T-helper 17 cell (primary cell): ENCODE measurements at regions not wholly inside any gene's neighbourhood (a gene's known extent, or its start where the extent isn't known, plus 50 kb on each side); places are given as distances from the start of the nearest gene placed in this dataset.
"Not testable (repeated sequence)": the region's sequence is repeated elsewhere in the genome, so short reads cannot be mapped to it uniquely, and the experiment has no call there.

Source experiments
- ATAC-seq: fragments of 150-1000 bp; cut with Tn5 transposase; 2 replicates; pipeline ENCODE4 v1.10.0; 2021; ENCODE audit warnings: mild to moderate bottlenecking, moderate library complexity
- DNase-seq, 3 donors: peaks; one replicate each; pipeline versions ENCODE4 v3.0.0 to v3.0.0-alpha.2; 2020 to 2021
- H3K9me3 ChIP-seq: one replicate; pipeline ENCODE4 v1.7.0; 2013; ENCODE audit warnings: low read length, mild to moderate bottlenecking; ENCODE audit not compliant: control insufficient read depth, poor library complexity, severe bottlenecking
- H3K27ac Mint-ChIP-seq: one replicate; pipeline ENCODE4 v1.8.0; 2022; ENCODE audit warnings: mild to moderate bottlenecking, moderate library complexity, mixed read lengths
- H3K27me3 Mint-ChIP-seq: one replicate; pipeline ENCODE4 v1.8.0; 2022; ENCODE audit warnings: mixed read lengths
- H3K36me3 Mint-ChIP-seq: one replicate; pipeline ENCODE4 v1.8.0; 2022; ENCODE audit warnings: low read depth, mixed read lengths
- H3K4me1 Mint-ChIP-seq: one replicate; pipeline ENCODE4 v1.8.0; 2022; ENCODE audit warnings: mild to moderate bottlenecking, mixed read lengths
- H3K4me3 Mint-ChIP-seq: one replicate; pipeline ENCODE4 v1.8.0; 2022; ENCODE audit warnings: mild to moderate bottlenecking, moderate library complexity, mixed read lengths

- Mint-ChIP-seq H3K27me3 (no peaks in the 10 kb centered on the region), H3K27ac (no peak overlapping the region), H3K4me3 (no peak overlapping the region), H3K4me1 (no peaks in the 10 kb centered on the region), H3K36me3 (no peaks in the 10 kb centered on the region)
- ATAC-seq (no peak), DNase-seq (no peak)
- no peaks in the 10 kb centered on the region for H3K9me3 ChIP-seq
Measured at GRCh38 chr10:53697038-53697437, 924.5 kb upstream of the MBL2 start.

DNA sequence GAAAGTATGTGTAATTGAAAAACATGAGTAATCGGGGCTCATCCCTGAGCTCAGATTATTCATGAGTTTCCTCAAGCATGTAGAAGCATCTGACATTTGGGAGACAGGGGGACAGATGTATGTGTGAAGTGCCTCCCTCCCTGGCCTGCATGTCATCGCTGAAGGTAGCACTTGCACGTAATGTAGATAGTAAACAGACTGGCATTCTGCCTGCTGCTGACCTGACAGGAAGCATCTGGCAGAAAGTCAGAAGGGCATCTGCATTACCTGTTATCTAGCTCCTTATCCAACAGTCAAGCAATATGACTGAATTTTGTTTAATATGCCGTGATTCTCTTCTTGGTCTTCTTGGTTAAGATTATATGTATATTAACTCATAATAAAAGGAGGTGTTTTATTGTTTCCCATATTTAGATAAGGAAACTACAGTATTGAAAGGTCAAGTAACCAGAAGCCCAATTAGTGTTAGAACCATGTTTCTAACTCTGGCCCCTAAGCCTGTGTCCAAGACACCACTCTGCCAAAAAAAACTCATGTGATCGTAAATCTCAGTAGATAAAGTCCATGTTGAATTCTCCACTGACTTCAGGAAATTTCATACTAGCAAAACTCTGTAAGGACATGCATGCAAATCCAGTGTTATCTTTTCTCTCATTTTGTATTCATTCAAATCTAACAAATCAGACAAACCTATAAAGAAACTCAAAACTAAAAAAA, 918.1 kb upstream of the MBL2 start:
- Mint-ChIP-seq H3K27ac (no peak overlapping the region), H3K27me3 (no peaks in the 10 kb centered on the region), H3K4me3 (no peak overlapping the region), H3K36me3 (no peaks in the 10 kb centered on the region), H3K4me1 (no peaks in the 10 kb centered on the region)
- H3K9me3 ChIP-seq = no peaks in the 10 kb centered on the region
- no peak for DNase-seq
- ATAC-seq = no peak

DNA sequence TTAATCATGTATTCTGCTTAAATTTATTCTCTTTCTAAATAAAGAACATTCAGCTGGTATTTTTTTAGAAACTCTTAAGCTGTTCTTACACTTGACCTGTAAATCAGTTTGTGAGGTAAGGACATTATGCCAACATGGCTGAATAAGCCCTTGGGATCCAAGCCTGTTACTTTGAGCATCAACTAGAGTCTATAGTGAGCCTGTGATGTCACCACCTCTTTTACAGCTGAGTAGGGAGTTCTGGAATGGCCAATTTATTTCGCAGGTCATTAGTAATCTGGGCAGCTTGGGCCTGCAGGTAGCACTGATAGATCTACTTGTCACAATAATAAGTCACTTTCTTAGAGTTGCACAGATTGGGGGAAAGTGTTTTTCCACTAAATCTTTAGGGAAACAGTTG, 915.2 kb upstream of the MBL2 start:
- DNase-seq (no peak), ATAC-seq (no peak)
- H3K27me3 Mint-ChIP-seq = no peaks in the 10 kb centered on the region
- no peaks in the 10 kb centered on the region for H3K9me3 ChIP-seq
- no peak overlapping the region for H3K27ac Mint-ChIP-seq
- no peaks in the 10 kb centered on the region for H3K4me1 Mint-ChIP-seq
- no peaks in the 10 kb centered on the region for H3K36me3 Mint-ChIP-seq
- no peak overlapping the region for H3K4me3 Mint-ChIP-seq

- Mint-ChIP-seq H3K4me1 (no peaks in the 10 kb centered on the region), H3K27ac (no peak overlapping the region), H3K27me3 (no peaks in the 10 kb centered on the region), H3K36me3 (no peaks in the 10 kb centered on the region), H3K4me3 (no peak overlapping the region)
- H3K9me3 ChIP-seq = no peaks in the 10 kb centered on the region
- no peak for ATAC-seq
- no peak for DNase-seq
Measured at GRCh38 chr10:53682885-53683284, 910.3 kb upstream of the MBL2 start.

DNA sequence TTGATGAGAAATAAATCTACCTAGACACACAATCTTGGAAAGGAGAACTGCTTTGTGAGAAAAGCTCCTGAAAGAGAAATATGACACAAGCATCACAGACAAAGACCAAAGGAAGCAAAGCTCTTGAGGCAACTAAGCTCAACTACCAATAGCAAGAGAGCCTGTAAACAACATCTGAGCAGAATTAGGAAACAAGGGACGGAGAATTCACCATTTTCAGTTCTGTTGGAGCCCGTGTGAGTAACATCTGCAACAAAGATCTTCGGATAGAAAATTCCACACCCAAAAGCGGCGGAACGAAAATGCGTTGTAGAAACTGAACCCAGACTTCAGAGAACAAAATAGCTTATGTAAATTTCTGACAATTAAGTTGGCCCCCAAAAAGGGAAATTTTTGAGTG, 909.9 kb upstream of the MBL2 start:
- Mint-ChIP-seq H3K27ac (no peak overlapping the region), H3K36me3 (no peaks in the 10 kb centered on the region), H3K27me3 (no peaks in the 10 kb centered on the region), H3K4me3 (no peak overlapping the region), H3K4me1 (no peaks in the 10 kb centered on the region)
- H3K9me3 ChIP-seq = no peaks in the 10 kb centered on the region
- ATAC-seq (no peak), DNase-seq (no peak)

- Mint-ChIP-seq H3K27ac (no peak overlapping the region), H3K36me3 (no peaks in the 10 kb centered on the region), H3K27me3 (no peaks in the 10 kb centered on the region), H3K4me1 (no peaks in the 10 kb centered on the region), H3K4me3 (no peak overlapping the region)
- DNase-seq (no peak), ATAC-seq (no peak)
- H3K9me3 ChIP-seq = no peaks in the 10 kb centered on the region
Measured at GRCh38 chr10:53679666-53680065, 907.1 kb upstream of the MBL2 start.

GRCh38 chr10:53675177-53675576, 902.6 kb upstream of the MBL2 start:
- no peaks in the 10 kb centered on the region for H3K9me3 ChIP-seq
- no peak for DNase-seq
- Mint-ChIP-seq H3K27me3 (no peaks in the 10 kb centered on the region), H3K27ac (no peak overlapping the region), H3K4me1 (no peaks in the 10 kb centered on the region), H3K4me3 (no peak overlapping the region), H3K36me3 (no peaks in the 10 kb centered on the region)
- ATAC-seq = no peak

DNA sequence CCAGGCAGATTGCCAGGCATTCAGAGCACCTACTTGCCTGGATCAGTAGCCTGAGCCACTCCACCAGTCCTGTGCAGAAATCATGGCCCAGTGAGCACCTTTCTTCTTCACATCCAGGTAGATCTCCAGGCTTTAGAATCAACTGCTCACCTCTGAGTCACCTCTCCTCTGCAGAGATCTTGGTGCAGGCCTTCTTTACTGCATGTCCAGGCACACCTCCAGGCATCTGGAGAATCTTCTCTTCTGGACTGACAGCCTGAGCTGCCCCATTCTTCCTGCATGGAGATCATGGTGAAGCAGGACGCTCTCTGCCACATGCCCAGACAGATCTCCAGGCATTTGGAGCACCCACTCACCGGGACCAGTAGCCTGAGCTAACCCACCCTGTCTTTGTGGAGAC, 894.5 kb upstream of the MBL2 start:
- H3K27ac Mint-ChIP-seq = no peak overlapping the region
- DNase-seq (no peak), ATAC-seq (no peak)
- no peak overlapping the region for H3K4me3 Mint-ChIP-seq
- no peaks in the 10 kb centered on the region for H3K36me3 Mint-ChIP-seq
- H3K9me3 ChIP-seq = no peaks in the 10 kb centered on the region
- no peaks in the 10 kb centered on the region for H3K27me3 Mint-ChIP-seq
- no peaks in the 10 kb centered on the region for H3K4me1 Mint-ChIP-seq

GRCh38 chr10:53664282-53665019, 891.9 kb upstream of the MBL2 start:
- no peak for DNase-seq
- ATAC-seq = no peak
- no peak overlapping the region for H3K27ac Mint-ChIP-seq
- no peaks in the 10 kb centered on the region for H3K27me3 Mint-ChIP-seq
- no peak overlapping the region for H3K4me3 Mint-ChIP-seq
- H3K36me3 Mint-ChIP-seq = no peaks in the 10 kb centered on the region
- H3K4me1 Mint-ChIP-seq = no peaks in the 10 kb centered on the region
- no peaks in the 10 kb centered on the region for H3K9me3 ChIP-seq

DNA sequence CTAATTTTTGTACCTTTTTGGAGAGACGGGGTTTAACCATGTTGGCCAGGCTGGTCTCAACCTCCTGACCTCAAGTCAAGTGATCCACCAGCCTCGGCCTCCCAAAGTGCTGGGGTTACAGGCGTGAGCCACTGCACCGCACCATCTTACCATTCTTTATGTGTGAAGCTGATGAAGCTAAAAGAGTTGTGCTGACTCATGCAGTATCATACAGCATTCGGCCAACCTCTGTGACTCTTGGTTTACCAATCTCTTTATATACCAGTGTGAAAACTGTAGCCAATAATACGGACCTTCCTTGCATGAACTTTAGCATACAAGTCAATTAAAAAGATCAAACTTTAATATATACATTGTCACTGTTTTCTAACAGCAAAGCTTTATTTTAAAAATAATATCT, 878.2 kb upstream of the MBL2 start:
- H3K9me3 ChIP-seq = no peaks in the 10 kb centered on the region
- Mint-ChIP-seq H3K36me3 (no peaks in the 10 kb centered on the region), H3K4me1 (no peaks in the 10 kb centered on the region), H3K4me3 (no peak overlapping the region), H3K27me3 (no peaks in the 10 kb centered on the region), H3K27ac (no peak overlapping the region)
- ATAC-seq (no peak), DNase-seq (no peak)

DNA sequence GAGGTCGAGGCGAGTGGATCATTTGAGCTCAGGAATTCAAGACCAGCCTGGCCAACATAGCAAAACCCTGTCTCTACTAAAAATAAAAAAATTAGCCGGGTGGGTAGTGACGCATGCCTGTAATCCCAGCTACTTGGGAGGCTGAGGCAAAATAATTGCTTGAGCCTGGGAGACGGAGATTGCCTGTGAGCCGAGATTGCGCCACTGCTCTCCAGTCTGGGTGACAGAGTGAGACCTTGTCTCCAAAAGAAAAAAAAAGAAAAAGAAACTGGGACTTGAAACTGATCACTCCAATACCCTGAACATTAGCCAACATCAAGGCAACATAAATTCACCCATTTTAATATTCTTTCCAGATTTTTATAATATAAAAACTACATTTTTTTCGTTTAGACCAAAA, 874.6 kb upstream of the MBL2 start:
- not testable (repeated sequence) for H3K4me3 Mint-ChIP-seq, H3K27ac Mint-ChIP-seq, H3K9me3 ChIP-seq, H3K27me3 Mint-ChIP-seq, DNase-seq, H3K4me1 Mint-ChIP-seq, ATAC-seq, H3K36me3 Mint-ChIP-seq

DNA sequence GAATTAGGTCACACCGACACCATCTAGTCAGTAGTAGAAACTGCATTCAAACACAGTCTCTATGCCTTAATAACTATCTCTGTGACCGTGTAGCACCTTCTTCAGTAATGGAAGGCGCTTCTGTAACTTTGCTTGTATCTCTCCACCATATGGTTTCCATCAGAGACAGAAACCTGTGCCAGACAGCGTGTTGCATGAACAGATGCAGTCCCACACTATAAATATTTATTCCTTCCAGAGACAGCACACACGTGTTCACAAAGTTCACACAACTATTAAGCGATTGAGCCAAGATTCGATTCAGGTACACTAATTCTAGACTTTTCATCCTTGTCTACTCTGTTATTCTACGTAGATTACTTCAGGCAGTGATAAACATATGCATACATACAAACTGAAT, 873.9 kb upstream of the MBL2 start:
- H3K36me3 Mint-ChIP-seq = no peaks in the 10 kb centered on the region
- no peak overlapping the region for H3K27ac Mint-ChIP-seq
- no peaks in the 10 kb centered on the region for H3K4me1 Mint-ChIP-seq
- no peak for DNase-seq
- no peak overlapping the region for H3K4me3 Mint-ChIP-seq
- H3K27me3 Mint-ChIP-seq = no peaks in the 10 kb centered on the region
- H3K9me3 ChIP-seq = no peaks in the 10 kb centered on the region
- ATAC-seq = no peak

GRCh38 chr10:53645951-53646350, 873.4 kb upstream of the MBL2 start:
- H3K4me3 Mint-ChIP-seq = no peak overlapping the region
- no peaks in the 10 kb centered on the region for H3K36me3 Mint-ChIP-seq

GRCh38 chr10:53638006-53638405, 865.4 kb upstream of the MBL2 start:
- H3K9me3 ChIP-seq = no peaks in the 10 kb centered on the region
- no peak for ATAC-seq
- no peak for DNase-seq
- no peaks in the 10 kb centered on the region for H3K36me3 Mint-ChIP-seq
- no peak overlapping the region for H3K27ac Mint-ChIP-seq
- no peaks in the 10 kb centered on the region for H3K4me1 Mint-ChIP-seq
- no peak overlapping the region for H3K4me3 Mint-ChIP-seq
- H3K27me3 Mint-ChIP-seq = no peaks in the 10 kb centered on the region

More at GRCh38 chr10:53645951-53646350, 873.4 kb upstream of the MBL2 start:
- H3K9me3 ChIP-seq = no peaks in the 10 kb centered on the region
- no peaks in the 10 kb centered on the region for H3K27me3 Mint-ChIP-seq
- DNase-seq (no peak), ATAC-seq (no peak)
- no peak overlapping the region for H3K27ac Mint-ChIP-seq
- H3K4me1 Mint-ChIP-seq = no peaks in the 10 kb centered on the region
